GM12878 (cell line): ENCODE measurements at regions not wholly inside any gene's neighbourhood (a gene's known extent, or its start where the extent isn't known, plus 50 kb on each side); places are given as distances from the start of the nearest gene placed in this dataset.

Experiments
- CTCF ChIP-seq, 3 experiments: IDR thresholded peaks in 2 of 3; conservative IDR thresholded peaks in 1 of 3; 2 replicates each; pipeline ENCODE4 v1.5.1; 2011; ENCODE audit warnings: low read depth in 3 of 3, low read length in 3 of 3, mild to moderate bottlenecking in 3 of 3, control low read depth in 2 of 3, moderate library complexity in 2 of 3, inconsistent platforms in 1 of 3, mixed read lengths in 1 of 3; ENCODE audit not compliant: control insufficient read depth in 2 of 3, insufficient read depth in 1 of 3; ENCODE audit errors: extremely low read depth in 1 of 3
- EP300 ChIP-seq, 2 experiments: fragments of 150-350 bp in 1 of 2; IDR thresholded peaks; 2 replicates each; pipeline ENCODE4 v1.6.1; 2011 to 2012; ENCODE audit warnings: low read depth in 2 of 2, low read length in 2 of 2, borderline replicate concordance in 1 of 2, improper control_type of control experiment in 1 of 2, inconsistent platforms in 1 of 2; ENCODE audit not compliant: control insufficient read depth in 1 of 2
- GABPA ChIP-seq: IDR thresholded peaks from 2 replicates; pipeline ENCODE4 v1.6.1; 2014; ENCODE audit warnings: antibody characterized with exemption, low read depth, mild to moderate bottlenecking, inconsistent platforms
- MEF2A ChIP-seq: IDR thresholded peaks from 2 replicates; pipeline ENCODE4 v1.6.1; 2011; ENCODE audit warnings: low read depth, mild to moderate bottlenecking, low read length, moderate library complexity; ENCODE audit not compliant: insufficient read depth
- MXI1 ChIP-seq: fragments of 150-350 bp; IDR thresholded peaks from 2 replicates; pipeline ENCODE4 v1.6.1; 2011; ENCODE audit warnings: low read depth, mild to moderate bottlenecking, inconsistent platforms, low read length, improper control_type of control experiment
- POLR2A ChIP-seq: IDR thresholded peaks from 2 replicates; pipeline ENCODE4 v1.6.1; 2011; ENCODE audit warnings: low read depth, mild to moderate bottlenecking, low read length
- SUPT20H ChIP-seq: IDR thresholded peaks from 2 replicates; pipeline ENCODE4 v1.6.1; 2011; ENCODE audit warnings: low read depth, mild to moderate bottlenecking, low read length, moderate library complexity, borderline replicate concordance; ENCODE audit not compliant: control insufficient read depth
- TARDBP ChIP-seq: IDR thresholded peaks from 2 replicates; pipeline ENCODE4 v1.6.1; 2016; ENCODE audit warnings: borderline replicate concordance

GRCh38 chr17:71269201-71269600 lies 851.6 kb upstream of the SOX9 start:
- TF ChIP-seq CTCF (IDR thresholded peaks at IDR 0.05 in 2 of 3, conservative IDR thresholded peaks at IDR 0.05 in 1 of 3; ENCODE audit: control insufficient read depth in 2 of 3, extremely low read depth in 1 of 3, insufficient read depth in 1 of 3, low read depth in 3 of 3, low read length in 3 of 3): no peak
- TF ChIP-seq EP300 (IDR thresholded peaks at IDR 0.05; ENCODE audit: borderline replicate concordance in 1 of 2, control insufficient read depth in 1 of 2, low read depth in 2 of 2, low read length in 2 of 2): no peak
- TF ChIP-seq POLR2A: no peak
- no peak for TF ChIP-seq SUPT20H
- no peak for TF ChIP-seq TARDBP
- no peak for TF ChIP-seq GABPA
- no peak for TF ChIP-seq MEF2A
- TF ChIP-seq MXI1: no peak
